NCI-H69 (cell line): ENCODE measurements at regions not wholly inside any gene's neighbourhood (a gene's known extent, or its start where the extent isn't known, plus 50 kb on each side); places are given as distances from the start of the nearest gene placed in this dataset.
"Not testable (repeated sequence)": the region's sequence is repeated elsewhere in the genome, so short reads cannot be mapped to it uniquely, and the experiment has no call there.

Experiments
- DNase-seq: peaks from one replicate; lab custom pipeline; 2025; lab: John Stamatoyannopoulos, UW

DNA sequence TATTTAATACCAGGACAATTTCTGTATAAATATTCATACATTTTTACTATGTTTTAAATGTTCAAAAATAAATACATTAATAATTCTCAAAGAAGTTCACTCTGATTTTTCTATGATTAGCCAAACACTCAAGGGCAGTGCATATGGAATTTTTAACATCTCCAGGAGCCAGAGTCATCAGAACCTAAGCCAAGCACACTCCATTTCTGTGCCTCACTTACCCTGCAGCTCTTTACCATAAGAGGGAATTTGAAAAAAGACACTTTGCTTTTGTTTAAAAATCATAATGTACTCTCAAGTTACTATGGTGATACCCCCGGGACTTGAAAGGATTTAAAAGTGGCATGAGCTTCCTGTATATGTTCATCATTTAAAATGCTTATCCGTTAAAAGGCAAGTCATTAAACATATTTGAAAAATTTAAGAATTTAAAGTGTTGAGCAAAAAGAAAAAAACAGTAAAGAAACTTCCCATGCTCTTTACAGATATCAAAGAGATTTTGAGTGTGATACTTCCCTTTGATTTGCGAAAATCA, 747.4 kb upstream of the NECTIN3 start:
- no peak for DNase-seq

DNA sequence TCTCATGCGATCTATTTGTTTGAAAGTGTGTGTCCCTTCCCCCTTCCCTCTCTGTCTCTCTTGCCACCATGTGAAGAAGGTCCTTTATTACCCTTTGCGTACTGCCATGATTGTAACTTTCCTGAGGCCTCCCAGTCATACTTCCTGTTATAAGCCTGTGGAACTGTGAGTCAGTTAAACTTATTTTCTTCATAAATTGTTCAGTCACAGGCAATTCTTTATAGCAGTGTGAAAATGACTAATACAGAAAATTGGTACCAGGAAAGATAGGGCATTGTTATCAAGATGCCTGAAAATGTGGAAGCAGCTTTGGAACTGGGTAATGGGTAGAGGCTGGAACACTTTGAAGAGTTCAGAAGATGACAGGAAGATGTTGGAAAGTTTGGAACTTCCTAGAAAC, 743.7 kb upstream of the NECTIN3 start:
- DNase-seq: no peak

DNA sequence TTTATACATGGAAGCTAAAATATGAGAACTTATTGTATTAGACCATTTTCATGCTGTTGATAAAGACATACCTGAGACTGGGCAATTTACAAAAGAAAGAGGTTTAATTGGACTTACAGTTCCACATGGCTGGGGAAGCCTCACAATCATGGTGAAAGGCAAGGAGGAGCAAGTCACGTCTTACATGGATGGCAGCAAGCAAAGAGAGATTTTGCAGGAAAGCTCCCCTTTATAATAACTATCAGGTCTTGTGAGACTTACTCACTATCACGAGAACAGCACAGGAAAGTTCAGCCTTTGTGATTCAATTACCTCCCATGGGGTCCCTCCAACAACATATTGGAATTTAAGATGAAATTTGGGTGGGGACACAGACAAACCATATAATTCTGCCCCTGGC, 740.1 kb upstream of the NECTIN3 start:
- DNase-seq: not testable (repeated sequence)

DNA sequence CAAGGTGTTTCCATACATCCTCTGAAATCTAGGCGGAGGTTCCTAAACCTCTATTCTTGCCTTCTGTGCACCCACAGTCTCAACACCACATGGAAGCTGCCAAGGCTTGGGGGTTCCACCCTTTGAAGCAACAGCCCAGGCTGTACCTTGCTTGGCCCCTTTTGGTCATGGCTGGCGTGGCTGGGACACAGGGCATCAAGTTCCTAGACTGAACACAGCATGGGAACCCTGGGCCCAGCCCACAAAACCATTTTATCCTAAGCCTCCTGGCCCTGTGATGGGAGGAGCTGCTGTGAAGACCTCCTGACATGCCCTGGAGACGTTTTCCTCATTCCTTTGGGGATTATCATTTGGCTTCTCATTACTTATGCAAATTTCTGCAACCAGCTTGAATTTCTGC, 739.0 kb upstream of the NECTIN3 start:
- DNase-seq: no peak

DNA sequence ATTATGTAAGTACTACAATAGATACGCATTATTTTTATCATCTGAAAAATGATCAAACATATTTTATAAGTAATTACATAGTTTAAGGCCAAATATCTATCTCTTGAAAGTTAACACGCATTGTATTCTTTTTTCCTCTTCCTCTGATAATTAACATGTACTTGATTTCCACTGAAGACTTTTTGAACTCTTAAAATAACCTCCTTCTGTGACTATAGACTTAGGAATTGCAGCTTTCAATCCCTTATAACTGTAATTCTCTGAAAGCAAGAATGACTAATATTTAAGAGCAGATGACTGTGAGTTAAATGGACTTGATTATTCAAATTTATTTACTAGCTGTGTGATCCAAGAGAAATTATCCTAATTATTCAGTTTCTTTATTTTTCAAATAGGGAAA, 730.6 kb upstream of the NECTIN3 start:
- DNase-seq: no peak

DNA sequence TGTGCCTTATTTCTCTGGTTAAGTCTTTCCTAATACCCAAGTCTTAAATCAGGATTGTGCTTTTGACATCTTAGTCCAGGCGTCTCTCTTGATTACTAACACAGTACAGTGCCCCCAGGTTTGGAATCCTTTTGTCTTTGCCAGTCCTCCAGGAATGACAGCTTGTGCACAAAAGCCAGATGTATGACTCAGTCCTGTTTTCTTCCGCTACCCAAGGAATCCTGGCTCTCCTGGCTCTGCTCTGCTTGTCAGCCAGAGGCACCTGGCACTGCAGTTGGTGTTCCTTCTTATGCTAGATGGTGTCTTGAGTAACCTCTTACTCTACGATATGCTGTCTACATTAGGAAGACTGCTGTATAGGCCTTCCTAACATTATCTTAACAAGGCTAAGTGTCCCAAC, 728.2 kb upstream of the NECTIN3 start:
- DNase-seq: no peak

DNA sequence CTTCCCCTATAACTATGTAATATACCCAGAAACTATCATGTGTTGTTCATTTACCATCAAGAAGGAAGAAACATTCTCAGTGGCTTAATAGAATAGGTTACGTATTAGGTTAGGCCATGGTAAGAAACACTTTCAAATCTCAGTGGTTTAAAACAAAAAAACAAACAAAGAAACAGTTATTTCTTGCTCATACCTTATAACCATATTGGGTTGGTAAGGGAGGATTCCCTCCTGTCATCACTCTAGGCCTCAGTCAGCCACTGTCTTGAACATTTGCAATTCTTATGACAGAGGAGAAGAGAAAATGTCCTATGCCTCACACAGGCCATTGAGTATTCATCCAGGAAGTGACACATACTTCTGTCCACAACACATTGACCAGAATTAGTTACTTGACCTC, 727.7 kb upstream of the NECTIN3 start:
- DNase-seq: no peak

DNA sequence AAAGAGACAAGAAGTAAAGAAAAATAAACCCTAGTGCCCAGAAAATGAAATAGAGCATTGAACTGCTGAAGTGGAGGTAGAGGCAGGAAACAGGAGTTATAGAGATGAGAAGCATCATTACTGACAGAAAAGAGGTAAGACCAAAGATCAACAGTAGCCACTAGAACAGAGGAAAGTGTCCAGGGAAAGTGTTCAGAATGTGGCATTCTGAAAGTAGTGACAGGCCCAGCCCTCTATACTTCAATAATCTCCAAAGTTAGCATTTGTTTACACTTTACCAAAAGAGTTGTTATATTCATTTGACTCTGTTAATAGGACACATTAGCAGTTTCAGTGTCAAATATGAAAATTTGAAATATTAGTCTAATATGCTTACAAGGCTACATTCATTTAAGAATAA, 727.1 kb upstream of the NECTIN3 start:
- DNase-seq: no peak

DNA sequence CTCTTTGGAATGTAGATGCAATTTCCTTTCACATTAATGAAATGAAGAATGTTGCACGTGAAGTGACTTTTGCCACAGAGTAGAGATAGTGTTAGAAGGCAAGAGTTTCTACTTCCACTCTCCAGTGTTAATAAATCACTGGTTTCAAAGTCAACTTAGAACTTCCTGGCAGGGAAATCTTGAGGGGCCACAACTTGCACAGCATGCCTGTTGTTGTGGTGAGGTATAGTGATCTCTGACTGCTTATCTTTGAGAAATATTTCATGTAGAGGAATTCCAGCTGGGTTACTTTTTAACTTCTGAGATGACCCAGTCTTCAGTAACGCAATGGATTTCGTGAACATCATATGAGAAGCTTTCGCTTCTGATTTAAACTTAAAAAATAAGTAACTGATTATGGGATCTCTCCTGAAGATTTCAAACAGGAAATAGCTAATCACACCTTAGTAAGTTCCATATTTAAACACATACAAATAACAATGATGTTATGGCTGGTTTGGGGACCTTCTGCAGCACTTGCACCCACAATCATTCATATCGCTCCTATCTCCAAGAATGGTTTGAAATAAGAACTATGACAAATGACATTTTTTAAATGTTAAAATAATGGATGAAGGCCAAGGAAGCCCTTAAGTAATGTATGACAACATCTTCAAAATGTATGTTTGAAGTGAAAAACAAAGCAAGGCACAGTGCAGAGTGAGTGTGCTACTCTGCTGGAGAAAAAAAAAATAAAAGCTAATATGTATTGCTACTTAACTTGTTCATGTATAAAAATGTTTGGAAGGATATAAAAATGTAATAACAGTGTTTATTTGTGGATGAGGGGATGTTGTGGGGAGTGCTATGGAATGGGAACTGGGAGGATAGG, 726.5 kb upstream of the NECTIN3 start:
- DNase-seq: no peak

DNA sequence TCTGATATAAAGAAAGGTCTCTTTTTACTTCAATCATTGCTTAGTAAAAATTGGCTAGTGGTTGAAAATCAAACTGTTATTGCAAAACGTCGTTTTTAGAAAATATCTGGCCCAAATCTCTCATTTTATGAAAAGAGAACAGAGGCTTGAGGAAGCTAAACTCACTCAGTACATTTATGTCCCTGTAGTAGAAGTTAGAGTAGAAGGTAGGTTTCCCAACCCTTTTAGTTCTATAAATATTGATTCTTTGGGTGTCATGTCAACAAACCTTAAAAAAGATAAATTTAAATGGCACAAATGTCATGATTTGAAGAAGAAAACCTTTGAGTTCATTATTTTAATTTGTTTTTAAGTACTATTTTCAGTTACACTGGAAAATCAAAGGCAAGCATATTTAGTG, 722.3 kb upstream of the NECTIN3 start:
- DNase-seq: no peak

DNA sequence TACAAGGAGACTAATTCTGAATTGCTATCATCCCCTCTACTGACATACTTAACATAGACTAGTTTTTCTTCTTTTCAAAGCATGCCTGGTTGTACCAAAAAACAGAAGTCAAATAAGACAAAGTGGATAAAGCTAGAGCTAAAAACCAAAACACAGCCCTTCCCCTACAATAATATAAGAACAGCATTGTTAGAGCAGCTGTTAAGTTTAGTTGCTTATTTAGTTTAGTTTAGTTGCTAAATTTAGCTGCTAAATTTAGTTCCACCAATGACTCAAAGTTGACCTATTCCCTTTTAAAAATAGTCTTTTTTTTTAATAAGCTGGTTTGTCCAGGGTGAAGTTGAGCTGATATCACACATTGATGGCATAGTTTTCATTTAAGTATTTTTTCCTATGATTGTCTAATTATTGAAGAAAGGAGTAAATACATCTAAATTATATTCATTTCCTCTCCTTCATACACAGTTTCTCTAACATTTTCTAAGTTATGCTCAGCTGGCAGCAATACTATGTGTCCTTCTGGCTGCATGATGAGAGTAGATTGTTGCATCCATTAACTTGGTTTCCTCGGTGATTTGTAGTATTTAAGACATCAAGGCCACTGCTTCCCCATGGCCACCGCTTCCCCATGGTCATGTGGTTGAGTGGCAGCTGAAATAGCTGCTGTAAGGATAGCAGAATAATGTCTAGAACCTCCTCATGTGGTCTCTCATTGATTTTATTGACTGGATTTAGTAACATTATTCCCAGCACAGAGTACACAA, 718.6 kb upstream of the NECTIN3 start:
- DNase-seq: no peak

DNA sequence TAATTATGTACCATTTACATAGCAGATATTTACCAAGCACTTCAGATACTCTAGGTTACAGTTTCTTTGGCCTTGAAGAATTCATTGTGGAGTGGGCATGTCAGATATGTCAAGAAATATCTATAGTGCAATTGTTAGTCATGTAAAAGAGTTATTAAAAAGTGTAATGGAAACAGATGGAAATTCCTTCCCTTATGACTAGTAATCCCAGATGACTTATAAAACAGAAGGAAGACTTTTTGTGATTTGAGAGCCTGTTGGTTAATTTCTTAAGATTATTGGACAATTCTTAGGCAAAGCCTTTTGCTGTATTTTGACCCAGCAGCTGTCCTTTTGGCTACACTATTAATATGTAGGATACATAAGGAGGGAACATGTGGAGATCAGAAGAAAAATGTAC, 708.9 kb upstream of the NECTIN3 start:
- DNase-seq: no peak

DNA sequence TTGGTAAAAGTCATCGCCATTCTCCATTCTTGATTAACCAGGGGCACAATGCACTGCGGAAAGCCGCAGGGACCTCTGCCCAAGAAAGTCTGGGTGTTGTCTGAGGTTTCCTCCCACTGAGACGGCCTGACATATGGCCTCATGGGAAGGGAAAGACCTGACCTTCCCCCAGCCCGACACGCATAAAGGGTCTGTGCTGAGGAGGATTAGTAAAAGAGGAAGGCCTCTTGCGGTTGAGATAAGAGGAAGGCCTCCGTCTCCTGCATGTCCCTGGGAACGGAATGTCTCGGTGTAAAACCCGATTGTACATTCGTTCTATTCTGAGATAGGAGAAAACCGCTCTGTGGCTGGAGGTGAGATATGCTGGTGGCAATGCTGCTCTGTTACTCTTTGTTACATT, 704.3 kb upstream of the NECTIN3 start:
- DNase-seq: not testable (repeated sequence)

DNA sequence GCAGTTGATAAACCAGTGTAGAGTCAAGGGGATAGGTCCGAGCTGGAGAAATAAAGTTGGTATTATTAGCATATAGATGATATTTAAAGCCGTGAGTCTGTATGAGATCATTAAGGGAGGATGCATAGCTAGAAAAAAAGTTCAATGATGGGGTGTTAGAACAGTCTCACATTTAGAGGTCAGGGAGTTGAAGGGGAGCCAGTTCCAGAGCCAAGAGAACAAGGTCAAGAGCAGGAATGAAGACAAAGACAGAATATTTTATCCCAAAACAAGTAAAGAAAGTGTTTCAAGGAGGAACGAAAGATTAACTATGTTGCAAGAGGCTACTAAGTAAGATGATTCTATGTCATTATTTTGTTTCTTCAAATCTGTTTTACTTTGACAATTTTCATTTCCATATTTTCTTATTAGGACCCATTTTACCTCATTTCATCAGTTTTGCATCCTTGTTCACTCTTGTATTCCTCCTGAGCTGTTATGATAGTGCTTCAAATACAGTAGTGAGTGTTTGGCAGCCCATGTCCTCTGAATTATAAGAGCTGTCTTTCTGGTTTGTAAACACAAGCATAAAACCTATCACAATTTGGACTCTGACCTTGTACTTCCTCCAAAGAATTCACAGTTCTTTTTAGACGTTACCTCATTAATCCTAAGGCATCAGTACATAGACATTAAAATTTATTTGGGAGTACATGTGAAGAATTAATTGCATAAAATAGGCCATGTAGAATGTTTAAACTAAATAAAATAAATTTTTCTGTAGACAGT, 695.7 kb upstream of the NECTIN3 start:
- DNase-seq: no peak

DNA sequence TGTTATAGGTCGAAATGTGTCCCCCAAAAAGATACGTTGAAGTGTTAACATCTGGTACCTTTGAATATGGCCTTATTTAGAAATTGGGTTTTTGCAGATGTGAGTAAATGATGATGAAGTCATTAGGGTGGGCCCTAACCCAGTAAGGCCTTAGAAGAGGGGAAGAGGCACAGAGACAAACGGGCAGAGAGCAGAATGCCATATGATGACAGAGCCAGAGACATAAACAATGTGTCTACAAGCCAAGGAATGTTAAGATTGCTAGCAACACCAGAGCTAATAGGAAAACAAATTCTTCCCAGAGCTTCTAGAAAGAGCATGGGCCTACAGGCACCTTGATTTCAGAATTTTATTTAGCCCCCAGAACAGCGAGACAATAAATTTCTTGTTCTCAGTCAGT, 693.1 kb upstream of the NECTIN3 start:
- no peak for DNase-seq

DNA sequence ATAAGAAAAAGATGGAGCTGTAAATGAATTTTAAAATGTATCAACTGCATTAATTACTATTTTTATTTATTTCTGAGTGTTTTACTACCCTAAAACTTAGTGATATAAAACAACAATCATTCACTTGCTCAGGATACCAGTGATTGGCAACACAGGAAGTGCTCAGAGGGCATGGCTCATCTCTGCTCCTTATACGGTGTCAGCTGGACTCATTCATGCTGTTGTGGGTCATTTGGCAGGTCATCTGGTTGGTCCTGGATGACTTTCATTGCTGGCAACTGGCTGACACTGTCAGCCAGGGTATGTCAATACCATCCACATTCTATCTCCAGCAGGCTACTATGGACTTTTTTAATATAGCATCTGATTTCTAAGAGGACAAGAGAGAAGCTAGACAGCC, 689.6 kb upstream of the NECTIN3 start:
- DNase-seq: peak; percentile 56

DNA sequence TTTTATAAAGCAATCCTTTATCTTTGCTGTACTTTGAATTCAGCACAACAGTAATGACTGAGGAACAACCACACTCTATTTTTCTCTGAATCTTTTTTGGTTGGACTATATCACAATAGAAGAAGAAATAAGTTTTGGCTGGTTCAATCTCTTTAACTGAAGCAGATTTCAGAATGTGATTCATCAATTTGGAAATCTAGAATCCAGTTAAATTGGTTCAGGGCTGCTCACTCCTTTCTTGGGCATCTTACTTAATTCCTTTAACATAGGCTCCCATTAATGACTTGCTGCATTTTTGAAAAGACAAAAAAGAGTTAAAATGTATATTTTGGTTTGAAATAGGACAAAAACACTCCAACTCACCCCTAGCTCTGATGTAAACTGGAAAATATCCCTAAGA, 688.3 kb upstream of the NECTIN3 start:
- DNase-seq: no peak

DNA sequence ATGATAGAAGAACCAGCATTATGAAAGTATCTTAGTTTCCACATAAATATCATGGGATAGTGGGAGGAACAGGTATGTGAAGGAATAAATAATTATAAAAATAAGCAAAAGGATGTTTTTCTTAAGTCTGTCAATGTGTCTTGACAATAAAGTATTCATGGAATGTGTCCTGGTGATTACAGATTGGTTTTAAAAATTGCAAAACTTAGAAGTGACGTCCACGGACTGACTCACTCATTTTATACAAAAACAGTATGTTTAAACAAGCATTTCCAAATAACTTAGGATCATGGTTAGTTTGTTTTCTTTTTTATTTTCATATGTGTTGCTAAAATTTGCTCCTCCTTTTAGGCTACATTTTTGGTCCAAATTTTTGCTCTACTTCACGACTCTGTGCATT, 687.0 kb upstream of the NECTIN3 start:
- DNase-seq: no peak

DNA sequence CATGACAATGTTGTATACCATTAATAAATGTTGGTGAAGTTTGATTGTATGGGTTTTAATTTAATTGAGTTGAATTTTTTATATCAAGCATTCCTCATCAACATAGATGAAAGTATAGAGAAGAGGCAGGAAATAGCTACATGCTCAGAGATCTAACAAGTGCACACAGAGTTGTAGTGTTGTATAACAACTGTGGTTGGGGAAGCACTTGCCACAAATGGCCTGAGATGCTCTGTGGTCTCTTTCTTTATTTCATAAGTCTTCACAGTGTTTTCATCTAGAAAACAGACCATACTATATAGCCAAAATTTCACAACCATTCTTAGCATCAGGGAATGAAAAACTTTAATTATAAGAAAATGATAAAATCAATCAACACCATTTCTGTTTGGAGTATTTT, 682.6 kb upstream of the NECTIN3 start:
- no peak for DNase-seq

DNA sequence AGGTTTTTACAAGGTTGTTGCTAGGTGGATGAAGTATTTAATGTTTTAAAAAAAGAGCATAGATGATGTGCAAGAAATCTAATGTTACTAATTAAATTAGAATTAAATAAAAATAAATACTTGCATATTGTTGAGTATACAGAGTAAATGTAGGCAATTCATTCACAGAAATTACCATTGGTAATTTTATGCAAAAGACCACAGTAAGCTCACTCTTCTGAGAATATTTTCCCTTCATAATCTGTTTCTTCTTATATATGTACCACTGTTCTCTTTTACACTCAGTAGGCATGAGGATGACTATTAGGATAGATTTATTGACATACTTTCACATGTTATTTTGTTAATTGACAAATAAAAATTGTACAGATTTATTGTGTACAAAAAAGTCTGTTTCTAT, 681.2 kb upstream of the NECTIN3 start:
- no peak for DNase-seq

DNA sequence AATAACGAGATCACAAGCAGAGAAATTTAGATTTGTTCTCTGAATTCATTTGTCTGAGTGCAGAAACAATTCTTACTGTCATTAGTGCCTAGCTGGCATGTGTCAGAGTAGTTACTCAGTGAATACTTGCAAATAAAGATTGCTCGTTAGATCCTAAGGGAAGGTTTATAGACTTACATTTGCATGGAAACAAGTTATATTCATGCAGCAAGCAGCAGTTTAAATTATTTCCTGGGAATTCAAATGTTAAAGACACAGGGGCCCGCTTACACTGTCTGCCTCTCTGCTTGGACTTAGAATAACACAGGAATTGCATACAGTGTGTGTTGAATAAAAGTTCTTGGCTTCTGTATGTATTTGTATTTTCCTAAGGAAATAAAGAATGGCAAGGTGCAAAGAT, 680.6 kb upstream of the NECTIN3 start:
- no peak for DNase-seq

DNA sequence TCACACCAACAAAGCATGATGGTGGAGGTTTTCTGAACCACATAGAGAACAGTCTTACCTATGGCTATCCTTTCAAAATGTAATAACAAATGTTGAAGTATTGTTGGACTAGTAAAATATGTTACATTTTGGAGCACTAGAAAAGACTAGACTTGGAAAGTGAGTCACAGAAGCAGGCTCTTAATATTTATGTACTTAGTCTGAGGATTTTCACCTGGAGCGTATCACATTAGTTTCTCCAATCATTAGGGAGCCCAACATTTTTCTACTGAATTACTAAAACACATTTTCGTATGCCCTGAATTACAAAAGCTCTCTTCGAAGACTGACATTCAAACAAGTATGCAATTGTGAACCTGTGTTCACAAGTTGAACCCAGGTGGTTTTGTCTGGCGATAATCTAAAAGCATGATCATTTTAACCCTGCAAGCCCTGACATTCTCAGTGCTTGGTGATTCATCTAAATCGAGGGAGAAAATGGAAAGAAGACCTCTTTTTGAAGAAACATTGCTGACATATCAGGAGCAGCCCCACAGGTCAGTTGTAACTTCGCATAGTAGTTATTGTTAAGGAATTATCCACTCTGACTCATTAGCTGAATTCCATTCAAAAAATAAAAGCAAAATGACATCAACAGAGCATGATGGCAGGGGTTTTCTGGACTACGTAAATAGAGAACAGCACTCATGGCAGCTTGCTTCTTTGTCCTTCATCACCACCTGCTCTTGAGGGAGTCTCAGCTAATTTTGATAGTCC, 679.8 kb upstream of the NECTIN3 start:
- DNase-seq: no peak
